GM12891 (cell line): ENCODE measurements at regions not wholly inside any gene's neighbourhood (a gene's known extent, or its start where the extent isn't known, plus 50 kb on each side); places are given as distances from the start of the nearest gene placed in this dataset.

Experiments
- POLR2A ChIP-seq: IDR thresholded peaks from 2 replicates; pipeline ENCODE4 v1.6.1; 2011; ENCODE audit warnings: low read depth, low read length, control low read depth
- TAF1 ChIP-seq: IDR thresholded peaks from 2 replicates; pipeline ENCODE4 v1.6.1; 2011; ENCODE audit warnings: low read depth, low read length, control low read depth

DNA sequence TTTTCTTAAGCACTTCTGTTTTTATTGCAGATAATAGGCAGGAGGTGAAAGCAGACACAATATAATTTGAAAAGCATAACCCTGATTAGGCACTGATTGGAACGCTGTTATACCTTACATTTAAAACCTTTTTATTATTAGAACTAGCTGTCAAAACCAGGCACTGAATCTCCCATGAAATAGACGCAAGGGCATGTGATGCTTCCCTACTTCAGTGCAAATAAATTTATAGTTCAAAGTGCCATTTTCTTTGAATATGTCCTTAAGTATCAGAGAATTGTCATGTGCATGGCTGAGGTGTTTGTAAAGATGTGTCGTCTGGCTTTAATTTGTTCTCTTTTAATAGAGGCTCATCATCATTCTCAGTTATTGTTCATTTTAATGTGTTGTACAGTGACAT, 386.0 kb downstream of the NR2F2 start:
- TF ChIP-seq POLR2A, result no peak
- no peak for TF ChIP-seq TAF1
